Calu3 (cell line): ENCODE measurements at regions not wholly inside any gene's neighbourhood (a gene's known extent, or its start where the extent isn't known, plus 50 kb on each side); places are given as distances from the start of the nearest gene placed in this dataset.

ENCODE experiments used
- BruUV-seq: library from RNA; stranded (reverse); fragments of 400-500 nt; replicated peaks from 2 replicates; lab custom pipeline; 2021; lab: Mats Ljungman, UMichigan
- CTCF ChIA-PET: fragments of 300-600 bp; sonication (Branson Sonifier 250); formaldehyde crosslinking; loops from one replicate; lab custom pipeline; 2022; ENCODE audit warnings: antibody characterized with exemption; lab: Charles Lee
- DNase-seq: peaks from one replicate; pipeline ENCODE4 v3.0.0; 2022
- H3K27ac Mint-ChIP-seq: one replicate; pipeline ENCODE4 v1.8.0; 2022; ENCODE audit warnings: mixed read lengths; ENCODE audit not compliant: unreplicated experiment
- H3K27me3 Mint-ChIP-seq: one replicate; pipeline ENCODE4 v1.8.0; 2022; ENCODE audit warnings: mixed read lengths; ENCODE audit not compliant: unreplicated experiment
- H3K36me3 Mint-ChIP-seq: one replicate; pipeline ENCODE4 v1.8.0; 2022; ENCODE audit warnings: mild to moderate bottlenecking, moderate library complexity, mixed read lengths; ENCODE audit not compliant: insufficient read depth, unreplicated experiment
- H3K4me1 Mint-ChIP-seq: one replicate; pipeline ENCODE4 v1.8.0; 2022; ENCODE audit warnings: mild to moderate bottlenecking, low read depth, mixed read lengths; ENCODE audit not compliant: unreplicated experiment
- H3K4me3 Mint-ChIP-seq: one replicate; pipeline ENCODE4 v1.8.0; 2022; ENCODE audit warnings: mild to moderate bottlenecking, low read depth, moderate library complexity, mixed read lengths; ENCODE audit not compliant: unreplicated experiment
- H3K9me3 Mint-ChIP-seq: one replicate; pipeline ENCODE4 v1.8.0; 2022; ENCODE audit warnings: low read depth, mixed read lengths; ENCODE audit not compliant: unreplicated experiment
- intact Hi-C: fragments of 100-400 bp; cut with micrococcal nuclease; formaldehyde crosslinking; loops from one replicate; pipeline ENCODE4 v1.10.0; 2022; ENCODE audit not compliant: unreplicated experiment
- TF ChIP-seq, protein P1 (sequence below): fragments of 200-600 bp; IDR thresholded peaks from one replicate; pipeline ENCODE4 v1.8.0; 2022; ENCODE audit warnings: antibody characterized with exemption; ENCODE audit not compliant: unreplicated experiment

DNA sequence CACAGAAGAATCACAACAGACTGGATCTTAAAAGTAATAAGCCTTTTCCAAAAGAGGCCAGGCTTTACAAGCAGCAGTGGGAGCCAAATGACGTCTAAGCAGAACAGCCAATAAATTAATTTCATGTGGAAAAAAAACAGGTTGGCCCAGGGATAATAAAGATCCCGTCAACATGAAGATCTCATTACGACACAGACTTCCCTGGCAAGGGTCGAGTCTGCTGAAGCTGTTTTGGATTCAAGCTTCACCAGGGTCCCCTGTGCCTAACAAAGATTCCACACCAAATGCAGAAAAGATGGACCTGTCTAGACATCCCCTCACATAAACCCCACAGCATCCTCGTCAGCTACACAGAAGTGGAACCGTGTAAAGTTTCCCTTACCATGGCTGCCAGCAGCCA is 215.1 kb upstream of the ZNF507 start:
- no peak overlapping the region for H3K27ac Mint-ChIP-seq

GRCh38 chr19:32131005-32131404 is 214.4 kb upstream of the ZNF507 start:
- no peaks in the 10 kb centered on the region for H3K27me3 Mint-ChIP-seq
- CTCF ChIA-PET, result no interaction called here
- no peaks in the 10 kb centered on the region for H3K4me1 Mint-ChIP-seq
- H3K4me3 Mint-ChIP-seq, result no peak overlapping the region
- DNase-seq, result no peak
- intact Hi-C loops, result no loop called here
- H3K36me3 Mint-ChIP-seq, result no peaks in the 10 kb centered on the region
- TF ChIP-seq, protein P1, sequence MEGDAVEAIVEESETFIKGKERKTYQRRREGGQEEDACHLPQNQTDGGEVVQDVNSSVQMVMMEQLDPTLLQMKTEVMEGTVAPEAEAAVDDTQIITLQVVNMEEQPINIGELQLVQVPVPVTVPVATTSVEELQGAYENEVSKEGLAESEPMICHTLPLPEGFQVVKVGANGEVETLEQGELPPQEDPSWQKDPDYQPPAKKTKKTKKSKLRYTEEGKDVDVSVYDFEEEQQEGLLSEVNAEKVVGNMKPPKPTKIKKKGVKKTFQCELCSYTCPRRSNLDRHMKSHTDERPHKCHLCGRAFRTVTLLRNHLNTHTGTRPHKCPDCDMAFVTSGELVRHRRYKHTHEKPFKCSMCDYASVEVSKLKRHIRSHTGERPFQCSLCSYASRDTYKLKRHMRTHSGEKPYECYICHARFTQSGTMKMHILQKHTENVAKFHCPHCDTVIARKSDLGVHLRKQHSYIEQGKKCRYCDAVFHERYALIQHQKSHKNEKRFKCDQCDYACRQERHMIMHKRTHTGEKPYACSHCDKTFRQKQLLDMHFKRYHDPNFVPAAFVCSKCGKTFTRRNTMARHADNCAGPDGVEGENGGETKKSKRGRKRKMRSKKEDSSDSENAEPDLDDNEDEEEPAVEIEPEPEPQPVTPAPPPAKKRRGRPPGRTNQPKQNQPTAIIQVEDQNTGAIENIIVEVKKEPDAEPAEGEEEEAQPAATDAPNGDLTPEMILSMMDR, result no peak
- H3K27ac Mint-ChIP-seq, result no peak overlapping the region
- no TSS peak for BruUV-seq
- H3K9me3 Mint-ChIP-seq, result peaks cover 15% of the 10 kb centered on the region

More for the DNA sequence above, 215.1 kb upstream of the ZNF507 start:
- no TSS peak for BruUV-seq
- Mint-ChIP-seq H3K27me3 (no peaks in the 10 kb centered on the region), H3K36me3 (no peaks in the 10 kb centered on the region), H3K4me3 (no peak overlapping the region), H3K4me1 (no peaks in the 10 kb centered on the region), H3K9me3 (peaks cover 8% of the 10 kb centered on the region)
- intact Hi-C loops, result no loop called here
- CTCF ChIA-PET, result no interaction called here
- no peak for DNase-seq
- TF ChIP-seq, protein P1, result no peak

DNA sequence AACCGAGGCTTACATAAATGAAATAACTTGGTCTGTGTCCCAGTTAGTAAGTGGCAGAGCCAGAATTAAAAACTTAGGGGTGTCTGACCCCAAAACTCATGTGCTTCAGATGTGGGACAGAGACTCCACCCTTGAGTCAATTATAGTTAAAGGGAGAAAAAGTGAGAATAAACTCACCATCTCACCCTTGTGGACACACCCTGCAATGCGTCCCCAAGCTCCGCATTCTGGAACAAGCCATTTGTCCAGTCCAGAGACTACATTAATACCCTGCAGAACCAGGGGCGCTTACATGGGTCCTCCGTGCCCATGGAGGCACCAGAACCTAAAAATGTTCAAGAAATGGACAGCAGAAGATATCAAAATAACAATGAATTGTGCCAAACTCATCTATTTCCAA is 207.0 kb upstream of the ZNF507 start:
- Mint-ChIP-seq H3K27me3 (no peaks in the 10 kb centered on the region), H3K4me3 (no peak overlapping the region), H3K9me3 (peaks cover 17% of the 10 kb centered on the region), H3K4me1 (no peaks in the 10 kb centered on the region), H3K36me3 (no peaks in the 10 kb centered on the region), H3K27ac (no peak overlapping the region)
- intact Hi-C loops, result no loop called here
- CTCF ChIA-PET, result no interaction called here
- no TSS peak for BruUV-seq
- no peak for DNase-seq
- TF ChIP-seq, protein P1, result no peak

DNA sequence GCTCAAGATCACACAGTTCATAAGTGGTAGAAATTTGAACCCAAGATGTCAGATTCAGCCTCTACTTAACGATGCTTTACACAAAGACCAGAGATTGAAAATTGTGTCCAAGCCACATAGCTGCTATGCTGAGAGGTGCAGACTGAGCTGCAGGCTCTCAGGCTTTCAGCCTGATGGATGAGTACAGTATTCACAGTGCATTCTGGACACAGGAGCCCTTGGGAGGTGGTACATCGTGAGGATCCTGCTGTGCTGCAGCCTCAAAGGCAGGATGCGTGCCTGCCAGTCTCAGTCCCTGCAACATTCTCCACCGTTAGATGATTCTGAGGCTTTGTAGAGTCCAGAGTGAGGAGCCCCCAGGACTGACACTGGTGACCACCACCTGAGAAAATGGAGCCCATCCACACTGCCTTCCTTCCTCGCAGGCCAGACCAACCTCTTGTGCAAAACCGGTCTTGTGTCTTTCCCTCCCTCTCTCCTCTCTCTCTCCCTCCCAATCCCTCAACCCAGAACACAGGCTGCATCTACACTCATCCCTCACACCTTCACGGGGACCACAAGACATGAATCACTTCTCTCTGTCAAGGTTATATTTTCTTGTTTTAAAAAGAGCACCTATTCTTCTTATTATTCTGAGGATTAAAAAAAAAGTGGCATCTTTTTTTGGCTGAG is 203.4 kb upstream of the ZNF507 start:
- H3K27me3 Mint-ChIP-seq, result no peaks in the 10 kb centered on the region
- DNase-seq, result no peak
- no TSS peak for BruUV-seq
- no peak overlapping the region for H3K4me3 Mint-ChIP-seq
- H3K36me3 Mint-ChIP-seq, result no peaks in the 10 kb centered on the region
- H3K27ac Mint-ChIP-seq, result no peak overlapping the region
- peaks cover 9% of the 10 kb centered on the region for H3K9me3 Mint-ChIP-seq
- CTCF ChIA-PET, result no interaction called here
- intact Hi-C loops, result no loop called here
- TF ChIP-seq, protein P1, result no peak
- H3K4me1 Mint-ChIP-seq, result no peaks in the 10 kb centered on the region
